ENCODE measurements at regions not wholly inside any gene's neighbourhood (a gene's known extent, or its start where the extent isn't known, plus 50 kb on each side); places are given as distances from the start of the nearest gene placed in this dataset.

DNA sequence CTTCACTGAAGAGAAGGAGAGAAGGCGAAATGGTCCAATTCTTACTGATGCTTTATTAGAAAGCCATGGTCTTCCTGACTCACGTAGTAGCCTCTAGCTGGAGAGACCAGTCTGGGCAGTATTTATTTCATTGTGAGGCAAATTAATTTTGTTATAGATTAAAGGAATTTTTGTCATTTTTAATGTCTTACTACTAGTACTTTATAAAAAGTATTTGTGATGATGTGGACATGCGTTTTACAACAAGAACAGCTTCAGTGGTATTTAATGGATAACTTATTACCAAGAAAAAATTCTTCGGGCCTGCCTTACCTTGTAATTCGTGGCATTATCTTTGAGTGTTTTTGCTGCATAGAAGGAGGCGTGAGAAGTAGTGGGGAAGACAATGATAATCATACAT lies 339.4 kb upstream of the SHH start:
- DNase-seq = no peak

- no peak for DNase-seq
These were observed 338.8 kb upstream of the SHH start for GRCh38 chr7:156151078-156151477.

DNA sequence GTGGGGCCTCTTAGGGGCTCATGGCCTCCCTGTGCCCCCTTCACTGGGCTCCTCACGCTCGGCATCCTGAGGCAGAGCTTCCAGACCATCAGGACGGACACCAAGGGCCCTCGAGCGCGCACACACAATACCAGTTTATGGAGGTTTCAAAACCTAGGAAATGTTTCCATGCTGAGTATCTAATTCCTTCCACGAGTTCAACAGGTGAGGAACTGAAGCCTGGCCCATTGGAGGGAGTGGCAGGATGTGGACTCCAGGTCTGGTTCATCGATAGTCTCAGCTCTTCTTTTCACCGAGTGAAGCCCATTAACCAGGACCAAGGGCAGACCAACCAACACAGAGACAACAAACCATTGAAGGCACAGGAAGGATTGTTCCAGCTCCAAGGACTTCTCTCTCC lies 336.7 kb upstream of the SHH start:
- no peak for DNase-seq

GRCh38 chr7:156148547-156148946 lies 336.3 kb upstream of the SHH start:
- no peak for DNase-seq

DNA sequence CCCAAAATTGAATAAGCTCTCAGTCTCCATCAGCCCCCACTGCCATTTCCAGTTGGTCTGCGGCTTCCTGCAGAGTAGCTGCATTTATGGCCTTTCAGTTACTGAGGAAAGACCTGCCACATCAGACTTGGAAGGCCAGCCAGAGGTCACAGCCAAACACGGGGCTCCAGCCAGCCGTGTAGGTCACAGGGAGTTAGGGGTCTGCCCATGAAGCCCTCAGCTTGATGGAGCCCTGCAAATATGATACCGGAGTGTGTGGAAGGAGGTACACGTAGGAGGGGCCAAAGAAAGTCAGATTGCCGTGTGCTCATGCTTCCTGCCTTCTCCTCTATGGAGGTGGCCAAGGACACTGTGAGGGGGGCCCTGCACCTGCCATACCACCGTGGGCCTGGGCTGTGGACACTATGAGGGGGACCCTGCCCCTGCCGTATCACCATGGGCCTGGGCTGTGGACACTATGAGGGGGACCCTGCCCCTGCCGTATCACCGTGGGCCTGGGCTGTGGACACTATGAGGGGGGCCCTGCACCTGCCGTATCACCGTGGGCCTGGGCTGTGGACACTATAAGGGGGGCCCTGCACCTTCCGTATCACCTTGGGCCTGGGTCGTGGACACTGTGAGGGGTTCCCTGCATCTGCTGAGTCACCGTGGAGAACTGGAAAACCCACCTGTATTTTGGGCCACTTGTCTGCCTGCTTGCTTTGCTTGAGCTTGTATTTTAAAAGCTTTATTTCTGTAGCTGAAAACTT lies 335.7 kb upstream of the SHH start:
- DNase-seq = no peak

GRCh38 chr7:156147104-156147503 lies 334.8 kb upstream of the SHH start:
- DNase-seq = no peak

GRCh38 chr7:156145996-156146395 lies 333.7 kb upstream of the SHH start:
- DNase-seq = no peak

- DNase-seq = no peak
These were observed 332.9 kb upstream of the SHH start for GRCh38 chr7:156145184-156145583.

GRCh38 chr7:156143683-156144082 lies 331.4 kb upstream of the SHH start:
- no peak for DNase-seq

DNA sequence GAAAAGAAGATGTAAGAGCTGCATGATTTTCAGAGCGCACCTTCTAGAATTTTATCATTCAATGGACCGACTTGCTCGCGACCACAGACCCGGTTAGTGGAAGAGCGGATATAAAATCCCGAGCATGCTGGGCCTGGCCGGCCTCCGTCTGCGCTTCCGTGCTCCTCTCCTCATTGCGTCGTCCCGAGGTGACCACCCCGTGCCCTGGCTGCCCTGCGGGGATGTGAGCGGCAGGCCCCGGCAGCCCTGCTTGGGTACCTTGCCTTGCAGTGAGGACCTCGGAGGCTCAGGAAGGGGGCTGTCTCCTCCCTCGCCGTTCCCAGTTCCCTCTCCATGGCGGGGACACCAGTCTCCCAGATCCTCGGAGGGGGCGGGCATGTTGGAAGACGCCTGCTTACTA lies 330.9 kb upstream of the SHH start:
- DNase-seq = no peak

DNA sequence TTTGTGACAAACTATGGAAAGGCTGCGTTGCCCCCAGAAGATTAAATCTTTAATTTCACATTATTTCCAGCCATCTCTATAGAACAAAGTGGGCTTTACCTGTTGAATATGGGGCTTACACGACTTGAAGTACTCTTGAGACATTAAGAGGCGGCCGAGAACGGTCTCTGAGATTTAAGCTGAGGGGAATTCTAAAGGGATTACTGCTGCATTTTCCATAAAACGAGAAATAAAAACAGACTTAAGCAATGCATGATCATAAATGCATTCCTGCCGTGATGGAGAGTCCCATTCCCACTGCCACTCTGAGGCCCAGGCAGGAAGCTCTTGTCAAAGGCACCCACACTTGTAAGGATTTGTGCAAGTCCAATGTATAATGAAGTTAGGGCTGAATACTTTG lies 329.7 kb upstream of the SHH start:
- no peak for DNase-seq

DNA sequence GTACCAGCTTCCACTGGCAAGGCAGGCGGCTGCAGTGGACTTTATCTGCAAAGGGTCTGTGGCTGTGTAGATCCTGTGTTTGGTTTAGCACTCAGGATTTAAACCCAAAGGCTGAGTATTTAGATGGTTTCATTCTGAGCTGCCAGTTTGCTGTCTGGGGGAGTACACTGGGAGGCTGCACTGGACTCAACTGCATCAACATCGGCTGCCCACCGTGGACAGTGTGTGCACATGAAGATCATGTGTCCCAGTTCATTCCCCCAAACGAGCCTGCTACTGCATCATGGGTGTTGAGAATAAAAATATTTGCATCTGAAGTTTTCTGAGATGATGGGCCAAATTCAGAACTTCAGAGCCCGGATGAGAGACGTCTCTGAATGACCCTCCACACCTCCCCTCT lies 328.6 kb upstream of the SHH start:
- no peak for DNase-seq

DNA sequence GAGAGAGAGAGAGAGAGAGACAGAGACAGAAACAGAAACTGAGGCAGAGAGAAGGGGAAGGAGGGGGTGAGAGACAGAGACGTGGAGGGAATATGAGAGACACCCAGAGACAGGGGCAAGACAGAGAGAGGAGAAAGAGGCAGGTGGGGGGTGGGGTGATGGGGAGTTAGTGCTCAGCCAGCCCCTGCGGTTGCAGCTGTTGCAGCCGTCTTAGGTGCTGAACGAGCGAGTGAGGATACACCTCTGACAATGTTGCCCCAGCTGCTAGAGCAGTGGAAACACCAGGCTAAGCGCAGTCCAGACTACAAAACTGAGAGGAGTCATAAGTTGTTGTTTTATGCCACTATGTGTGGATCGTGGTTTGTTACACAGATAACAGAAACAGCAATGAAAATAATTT lies 328.2 kb upstream of the SHH start:
- no peak for DNase-seq

DNA sequence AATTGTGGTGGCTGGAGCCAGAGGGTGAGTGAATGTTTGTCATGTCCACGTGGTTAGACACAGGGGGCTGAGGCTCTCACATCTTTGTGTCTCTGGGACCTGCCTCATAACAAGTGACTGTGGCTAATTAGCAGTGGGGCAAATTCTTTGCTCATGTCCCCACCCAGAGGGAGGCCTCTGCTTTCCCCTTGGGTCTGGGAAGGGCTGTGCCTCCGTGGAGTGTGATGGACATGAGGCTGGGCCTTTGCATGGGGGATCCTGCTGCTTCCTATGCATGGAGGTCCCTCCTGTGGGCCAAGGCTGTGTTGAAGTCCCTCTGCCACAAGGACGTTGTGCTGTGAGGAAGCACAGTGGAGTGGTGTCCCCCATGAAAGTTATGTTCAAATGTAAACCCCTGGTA lies 327.4 kb upstream of the SHH start:
- no peak for DNase-seq

DNA sequence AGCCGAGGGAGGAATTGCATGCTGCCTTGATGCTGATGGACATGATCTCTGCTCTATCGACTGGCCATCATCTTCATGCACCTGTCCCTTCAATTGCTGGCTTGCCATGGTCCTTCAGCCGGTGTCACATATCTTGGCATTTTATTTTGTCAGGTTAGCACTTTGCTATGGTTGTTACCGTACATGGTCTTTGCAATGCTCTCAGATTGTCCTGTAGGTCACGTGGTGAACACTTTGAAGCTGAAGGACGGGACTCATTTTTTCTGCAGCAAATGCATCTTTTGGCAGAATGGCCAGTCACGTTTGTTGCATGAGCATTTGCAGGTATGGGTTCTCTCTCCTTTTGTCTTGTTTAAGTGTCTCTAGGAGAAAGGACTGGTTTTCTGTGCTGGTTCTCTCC lies 326.8 kb upstream of the SHH start:
- DNase-seq = no peak

DNA sequence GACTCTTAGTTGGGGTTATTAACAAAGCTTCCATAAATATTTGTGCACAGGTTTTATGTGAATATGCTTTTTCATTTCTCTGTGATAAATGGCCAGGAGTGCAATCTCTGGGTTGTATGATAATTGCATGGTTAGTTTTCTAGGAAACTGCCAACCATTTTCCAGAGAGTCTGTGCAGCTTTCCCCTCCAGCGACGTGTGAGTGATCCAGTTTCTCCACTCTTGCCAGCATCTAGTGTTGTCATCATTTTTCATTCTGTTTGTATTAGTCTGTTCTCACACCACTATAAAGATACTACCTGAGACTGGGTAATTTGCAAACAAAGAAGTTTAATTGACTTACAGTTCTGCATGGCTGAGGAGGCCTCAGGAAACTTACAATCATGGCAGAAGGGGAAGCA lies 319.6 kb upstream of the SHH start:
- no peak for DNase-seq

- no peak for DNase-seq
These were observed 317.3 kb upstream of the SHH start for GRCh38 chr7:156129522-156129921.

- no peak for DNase-seq
These were observed 316.2 kb upstream of the SHH start for GRCh38 chr7:156128496-156128895.

GRCh38 chr7:156127166-156128134 lies 315.2 kb upstream of the SHH start:
- no peak for DNase-seq

- no peak for DNase-seq
These were observed 313.8 kb upstream of the SHH start for GRCh38 chr7:156125841-156126730.

- no peak for DNase-seq
These were observed 312.1 kb upstream of the SHH start for GRCh38 chr7:156124356-156124755.

DNA sequence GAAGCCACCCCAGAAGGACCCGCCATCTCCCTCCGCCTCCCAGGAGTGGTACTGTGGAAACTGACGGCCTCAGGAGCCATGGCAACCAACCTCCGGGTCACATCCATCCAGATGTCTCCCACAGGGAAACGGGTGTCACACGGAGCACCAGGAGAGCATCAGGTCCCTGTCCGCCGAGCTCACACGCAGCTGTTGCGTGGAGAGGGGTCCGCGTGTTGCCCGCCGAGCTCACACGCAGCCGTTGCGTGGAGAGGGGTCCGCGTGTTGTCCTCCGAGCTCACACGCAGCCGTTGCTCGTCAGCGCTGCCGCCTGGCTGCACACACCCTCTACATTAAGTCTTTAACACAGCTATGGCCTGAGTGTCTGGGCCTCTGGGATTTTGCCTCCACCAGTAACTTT lies 311.1 kb upstream of the SHH start:
- DNase-seq = no peak
